ENCODE measurements at regions not wholly inside any gene's neighbourhood (a gene's known extent, or its start where the extent isn't known, plus 50 kb on each side); places are given as distances from the start of the nearest gene placed in this dataset.

DNA sequence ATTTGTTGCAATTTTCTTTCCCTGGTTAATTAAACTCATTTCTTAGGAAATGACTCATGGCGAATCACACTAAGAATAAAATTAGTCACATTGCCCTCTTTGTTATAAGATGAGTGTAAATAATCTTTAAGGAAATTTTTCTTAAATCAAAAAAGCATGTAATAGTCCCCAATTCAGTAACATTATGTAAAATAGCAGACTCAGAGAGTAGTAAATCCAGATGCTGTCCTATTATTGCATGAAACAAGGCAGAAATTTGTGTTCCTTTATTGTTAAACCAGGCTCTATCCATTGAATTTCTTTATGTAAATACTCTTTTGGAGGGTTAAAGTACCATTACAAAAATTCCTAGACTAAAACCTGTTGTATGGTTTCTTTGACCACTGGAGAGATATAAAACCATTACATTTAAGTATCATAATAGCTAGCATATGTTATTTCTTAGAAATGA lies 154.5 kb upstream of the C1orf87 start:
- DNase-seq (ENCODE audit: low read depth), result peak; percentile 6
- in situ Hi-C loops (cut with HindIII; ENCODE audit: low sequenced_read_pairs), result no loop called here
- no peak overlapping the region for H3K4me3 ChIP-seq (ENCODE audit: low read depth, low read length)
- TF ChIP-seq, protein P1, sequence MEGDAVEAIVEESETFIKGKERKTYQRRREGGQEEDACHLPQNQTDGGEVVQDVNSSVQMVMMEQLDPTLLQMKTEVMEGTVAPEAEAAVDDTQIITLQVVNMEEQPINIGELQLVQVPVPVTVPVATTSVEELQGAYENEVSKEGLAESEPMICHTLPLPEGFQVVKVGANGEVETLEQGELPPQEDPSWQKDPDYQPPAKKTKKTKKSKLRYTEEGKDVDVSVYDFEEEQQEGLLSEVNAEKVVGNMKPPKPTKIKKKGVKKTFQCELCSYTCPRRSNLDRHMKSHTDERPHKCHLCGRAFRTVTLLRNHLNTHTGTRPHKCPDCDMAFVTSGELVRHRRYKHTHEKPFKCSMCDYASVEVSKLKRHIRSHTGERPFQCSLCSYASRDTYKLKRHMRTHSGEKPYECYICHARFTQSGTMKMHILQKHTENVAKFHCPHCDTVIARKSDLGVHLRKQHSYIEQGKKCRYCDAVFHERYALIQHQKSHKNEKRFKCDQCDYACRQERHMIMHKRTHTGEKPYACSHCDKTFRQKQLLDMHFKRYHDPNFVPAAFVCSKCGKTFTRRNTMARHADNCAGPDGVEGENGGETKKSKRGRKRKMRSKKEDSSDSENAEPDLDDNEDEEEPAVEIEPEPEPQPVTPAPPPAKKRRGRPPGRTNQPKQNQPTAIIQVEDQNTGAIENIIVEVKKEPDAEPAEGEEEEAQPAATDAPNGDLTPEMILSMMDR (IDR thresholded peaks at IDR 0.05; ENCODE audit: low read depth, low read length, missing control alignments), result no peak

DNA sequence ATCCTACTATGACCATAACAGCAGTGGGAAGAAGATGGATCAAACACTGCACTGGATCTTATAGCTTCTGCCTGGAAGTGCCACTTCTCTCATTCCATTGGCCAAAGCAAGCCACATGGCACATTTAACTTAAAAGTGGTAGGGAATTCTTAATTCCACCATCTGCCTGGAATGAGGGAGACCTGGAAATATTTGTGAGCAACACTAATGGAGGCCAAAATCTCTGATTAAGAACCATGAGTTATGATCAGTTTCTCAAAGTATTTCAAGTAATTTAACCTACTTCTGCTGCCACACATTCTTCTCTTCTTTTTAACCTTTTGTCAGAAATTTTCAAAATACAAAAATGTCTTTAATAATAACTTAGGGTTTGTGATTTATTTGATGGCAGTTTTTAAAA lies 154.0 kb upstream of the C1orf87 start:
- TF ChIP-seq, protein P1 (IDR thresholded peaks at IDR 0.05; ENCODE audit: low read depth, low read length, missing control alignments), result no peak
- no peak overlapping the region for H3K4me3 ChIP-seq (ENCODE audit: low read depth, low read length)
- no peak for DNase-seq (ENCODE audit: low read depth)
- in situ Hi-C loops (cut with HindIII; ENCODE audit: low sequenced_read_pairs), result no loop called here

DNA sequence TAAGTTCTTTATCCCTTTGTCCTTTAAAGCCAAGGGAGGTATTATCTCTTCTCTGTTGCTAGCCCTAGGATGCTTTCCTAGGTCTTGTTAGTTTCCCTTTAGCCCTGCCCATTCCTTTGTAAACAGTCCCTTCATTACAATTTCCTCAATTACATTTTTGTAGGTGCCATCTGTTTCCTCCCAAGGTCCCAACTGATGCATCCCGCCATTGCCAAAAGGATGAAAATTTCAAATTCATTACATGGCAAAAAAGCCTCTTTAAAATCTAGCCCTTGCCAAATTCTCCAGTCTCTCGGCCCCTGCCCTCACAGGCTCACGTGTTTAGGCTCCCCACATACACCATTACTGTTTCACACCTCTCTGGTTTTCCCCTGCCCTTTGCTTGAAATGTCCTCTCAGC lies 151.9 kb upstream of the C1orf87 start:
- TF ChIP-seq, protein P1 (IDR thresholded peaks at IDR 0.05; ENCODE audit: low read depth, low read length, missing control alignments), result no peak
- DNase-seq (ENCODE audit: low read depth), result no peak
- in situ Hi-C loops (cut with HindIII; ENCODE audit: low sequenced_read_pairs), result no loop called here
- H3K4me3 ChIP-seq (ENCODE audit: low read depth, low read length), result no peak overlapping the region

DNA sequence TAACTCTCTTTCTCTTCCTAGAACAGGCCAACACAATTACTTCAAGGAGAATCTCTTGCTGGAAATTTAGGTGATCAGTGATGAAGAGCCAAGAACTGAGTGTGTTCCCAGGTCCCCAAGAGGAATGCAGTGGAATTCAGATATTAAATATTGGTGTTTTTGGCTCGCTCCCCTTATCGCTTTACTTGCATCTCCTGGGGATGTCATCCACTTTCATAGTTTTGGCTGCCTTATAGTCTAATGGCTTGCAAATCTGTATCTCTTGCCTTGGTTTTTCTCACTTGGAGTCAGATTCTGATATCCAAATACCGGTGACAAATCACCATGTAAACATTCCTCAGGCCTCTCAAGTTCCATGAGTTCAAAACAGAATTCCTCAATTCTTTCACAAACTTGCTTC lies 151.0 kb upstream of the C1orf87 start:
- TF ChIP-seq, protein P1 (IDR thresholded peaks at IDR 0.05; ENCODE audit: low read depth, low read length, missing control alignments), result no peak
- in situ Hi-C loops (cut with HindIII; ENCODE audit: low sequenced_read_pairs), result no loop called here
- DNase-seq (ENCODE audit: low read depth), result no peak
- no peak overlapping the region for H3K4me3 ChIP-seq (ENCODE audit: low read depth, low read length)

DNA sequence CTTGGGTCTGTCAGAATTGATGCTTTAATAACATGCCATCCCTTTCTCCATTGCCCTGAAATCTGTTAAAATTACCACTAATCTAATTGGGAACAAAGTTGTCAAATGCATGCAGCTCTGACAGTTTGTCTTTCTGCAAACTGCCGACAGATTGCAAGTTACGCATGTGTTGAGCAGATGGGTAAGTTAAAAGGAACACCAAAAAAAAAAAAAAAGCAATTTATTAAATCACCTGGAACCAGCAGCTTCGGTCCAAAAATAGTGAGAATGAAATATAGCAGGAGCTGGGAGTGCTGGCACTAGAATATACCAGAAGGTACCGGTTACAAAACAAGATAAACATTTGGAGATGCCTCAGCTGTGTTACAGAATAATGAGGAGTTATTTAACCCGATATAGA lies 149.6 kb upstream of the C1orf87 start:
- TF ChIP-seq, protein P1 (IDR thresholded peaks at IDR 0.05; ENCODE audit: low read depth, low read length, missing control alignments), result no peak
- no peak overlapping the region for H3K4me3 ChIP-seq (ENCODE audit: low read depth, low read length)
- in situ Hi-C loops (cut with HindIII; ENCODE audit: low sequenced_read_pairs), result no loop called here
- DNase-seq (ENCODE audit: low read depth), result no peak

DNA sequence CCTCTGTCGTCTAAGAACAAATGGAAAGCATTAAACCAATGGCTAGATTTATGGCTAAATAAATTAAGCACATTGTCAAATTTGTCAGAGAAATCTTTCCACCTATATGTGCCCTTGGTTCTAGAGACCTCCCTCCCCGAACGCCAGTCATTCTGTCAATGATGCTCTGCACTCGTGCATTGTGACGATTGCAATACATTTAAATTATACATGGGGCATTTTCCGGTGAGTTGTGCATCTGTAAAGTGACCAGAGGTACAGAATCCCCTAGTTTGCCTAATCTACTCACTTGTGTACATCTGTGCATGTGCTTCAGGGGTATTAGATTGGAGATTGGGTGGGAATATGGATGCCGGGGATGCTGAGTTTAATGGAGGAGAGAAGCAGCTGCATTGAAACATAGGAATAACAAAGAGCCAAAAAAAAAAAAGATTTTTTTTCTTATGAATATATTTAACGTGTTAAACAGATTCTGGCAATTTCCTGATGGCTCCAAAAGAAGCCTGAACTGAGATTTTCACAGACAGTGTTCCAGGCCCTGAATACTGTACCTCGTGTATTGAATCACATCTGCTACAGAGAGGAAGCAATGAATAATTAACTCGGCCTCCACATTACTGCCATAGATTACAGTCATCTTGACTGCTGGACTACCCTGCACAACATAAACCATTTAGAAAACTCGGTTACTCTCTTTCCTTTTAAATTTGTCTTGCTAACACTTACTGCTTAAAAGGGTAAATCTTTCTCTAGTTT lies 149.0 kb upstream of the C1orf87 start:
- in situ Hi-C loops (cut with HindIII; ENCODE audit: low sequenced_read_pairs), result no loop called here
- H3K4me3 ChIP-seq (ENCODE audit: low read depth, low read length), result no peak overlapping the region
- no peak for DNase-seq (ENCODE audit: low read depth)
- TF ChIP-seq, protein P1 (IDR thresholded peaks at IDR 0.05; ENCODE audit: low read depth, low read length, missing control alignments), result no peak
